ENCODE measurements at regions not wholly inside any gene's neighbourhood (a gene's known extent, or its start where the extent isn't known, plus 50 kb on each side); places are given as distances from the start of the nearest gene placed in this dataset.

- intact Hi-C loops (cut with micrococcal nuclease) = no loop called here
- DNase-seq = no peak
- Histone ChIP-seq H3K9me3 (replicated peaks) (no peaks in the 10 kb centered on the region), H3K4me3 (no peak overlapping the region), H3K27me3 (ENCODE audit: low read depth) (peaks cover 75% of the 10 kb centered on the region), H3K27ac (replicated peaks) (no peak overlapping the region), H3K4me1 (no peaks in the 10 kb centered on the region), H3K36me3 (no peaks in the 10 kb centered on the region)
- TF ChIP-seq, protein P1, sequence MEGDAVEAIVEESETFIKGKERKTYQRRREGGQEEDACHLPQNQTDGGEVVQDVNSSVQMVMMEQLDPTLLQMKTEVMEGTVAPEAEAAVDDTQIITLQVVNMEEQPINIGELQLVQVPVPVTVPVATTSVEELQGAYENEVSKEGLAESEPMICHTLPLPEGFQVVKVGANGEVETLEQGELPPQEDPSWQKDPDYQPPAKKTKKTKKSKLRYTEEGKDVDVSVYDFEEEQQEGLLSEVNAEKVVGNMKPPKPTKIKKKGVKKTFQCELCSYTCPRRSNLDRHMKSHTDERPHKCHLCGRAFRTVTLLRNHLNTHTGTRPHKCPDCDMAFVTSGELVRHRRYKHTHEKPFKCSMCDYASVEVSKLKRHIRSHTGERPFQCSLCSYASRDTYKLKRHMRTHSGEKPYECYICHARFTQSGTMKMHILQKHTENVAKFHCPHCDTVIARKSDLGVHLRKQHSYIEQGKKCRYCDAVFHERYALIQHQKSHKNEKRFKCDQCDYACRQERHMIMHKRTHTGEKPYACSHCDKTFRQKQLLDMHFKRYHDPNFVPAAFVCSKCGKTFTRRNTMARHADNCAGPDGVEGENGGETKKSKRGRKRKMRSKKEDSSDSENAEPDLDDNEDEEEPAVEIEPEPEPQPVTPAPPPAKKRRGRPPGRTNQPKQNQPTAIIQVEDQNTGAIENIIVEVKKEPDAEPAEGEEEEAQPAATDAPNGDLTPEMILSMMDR (IDR thresholded peaks at IDR 0.05; ENCODE audit: borderline replicate concordance) = no peak
Measured at GRCh38 chr1:5110508-5110907, 456.1 kb downstream of the AJAP1 start.

DNA sequence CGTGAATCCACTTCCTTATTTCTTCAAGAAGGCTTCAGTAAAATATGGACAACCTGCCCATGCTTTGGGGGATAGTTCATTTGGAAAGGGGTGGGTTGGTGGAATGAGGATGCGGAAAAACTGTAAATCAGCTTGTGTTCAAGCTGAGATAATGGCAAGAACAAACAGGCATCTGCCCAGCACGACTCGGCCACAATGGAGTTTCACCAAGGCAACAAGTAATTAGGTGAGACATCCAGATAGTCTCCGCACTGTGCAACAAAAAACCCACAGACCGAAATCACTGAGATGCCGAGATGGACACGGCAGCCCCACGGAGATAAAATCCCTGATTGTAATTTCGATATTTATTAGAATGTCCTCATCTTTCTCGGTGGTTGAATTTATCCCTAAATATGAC is 455.2 kb downstream of the AJAP1 start:
- Histone ChIP-seq H3K36me3 (no peaks in the 10 kb centered on the region), H3K27ac (replicated peaks) (no peak overlapping the region), H3K27me3 (ENCODE audit: low read depth) (peaks cover 77% of the 10 kb centered on the region), H3K4me3 (no peak overlapping the region), H3K9me3 (replicated peaks) (no peaks in the 10 kb centered on the region), H3K4me1 (no peaks in the 10 kb centered on the region)
- TF ChIP-seq, protein P1 (IDR thresholded peaks at IDR 0.05; ENCODE audit: borderline replicate concordance) = no peak
- intact Hi-C loops (cut with micrococcal nuclease) = no loop called here
- DNase-seq = no peak

GRCh38 chr1:5108740-5109139 is 454.3 kb downstream of the AJAP1 start:
- Histone ChIP-seq H3K4me1 (no peaks in the 10 kb centered on the region), H3K4me3 (no peak overlapping the region), H3K27me3 (ENCODE audit: low read depth) (peaks cover 72% of the 10 kb centered on the region), H3K36me3 (no peaks in the 10 kb centered on the region), H3K9me3 (replicated peaks) (no peaks in the 10 kb centered on the region), H3K27ac (replicated peaks) (no peak overlapping the region)
- intact Hi-C loops (cut with micrococcal nuclease) = no loop called here
- DNase-seq = no peak
- TF ChIP-seq, protein P1 (IDR thresholded peaks at IDR 0.05; ENCODE audit: borderline replicate concordance) = no peak

DNA sequence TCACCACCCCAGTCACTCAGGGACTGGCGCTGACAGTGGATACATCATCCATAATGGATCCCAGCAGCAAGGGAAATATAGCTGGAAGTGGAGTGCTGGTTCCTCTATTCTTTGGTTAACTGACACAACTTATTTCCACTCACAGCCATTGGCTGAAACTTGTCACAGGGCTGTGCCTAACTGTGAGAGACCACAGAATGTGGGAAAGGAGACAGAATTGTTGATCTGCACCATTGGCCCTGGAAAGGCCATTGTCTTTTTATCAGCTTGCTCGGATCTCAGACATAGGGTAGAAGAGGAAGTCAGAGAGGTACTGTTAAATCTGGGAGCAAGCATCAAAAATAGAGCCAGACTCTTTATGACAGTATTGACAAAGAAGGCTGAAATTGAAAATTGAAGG is 451.3 kb downstream of the AJAP1 start:
- no peak for DNase-seq
- Histone ChIP-seq H3K4me1 (no peaks in the 10 kb centered on the region), H3K4me3 (no peak overlapping the region), H3K36me3 (no peaks in the 10 kb centered on the region), H3K27ac (replicated peaks) (no peak overlapping the region), H3K27me3 (ENCODE audit: low read depth) (peaks cover 55% of the 10 kb centered on the region), H3K9me3 (replicated peaks) (no peaks in the 10 kb centered on the region)
- TF ChIP-seq, protein P1 (IDR thresholded peaks at IDR 0.05; ENCODE audit: borderline replicate concordance) = no peak
- intact Hi-C loops (cut with micrococcal nuclease) = no loop called here

DNA sequence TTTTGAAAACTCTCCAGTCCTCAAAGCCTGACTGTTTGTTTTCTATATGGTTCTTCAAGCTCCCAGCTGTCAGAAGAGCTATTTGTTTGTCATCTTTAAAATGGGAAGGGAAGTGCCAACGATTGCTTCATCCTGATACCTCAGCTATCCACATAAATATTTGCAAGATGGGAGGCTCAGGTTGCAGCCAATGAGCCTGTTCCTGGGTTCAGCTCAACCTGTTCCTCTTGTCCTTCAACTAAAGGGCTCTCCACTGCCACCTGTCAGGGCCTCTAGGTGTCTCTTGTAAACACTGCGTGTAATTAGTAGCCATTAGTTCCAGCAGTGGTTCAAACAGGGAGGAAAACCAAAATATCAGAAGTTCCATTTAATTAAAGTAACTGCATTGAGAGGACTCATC is 445.1 kb downstream of the AJAP1 start:
- Histone ChIP-seq H3K36me3 (no peaks in the 10 kb centered on the region), H3K27me3 (ENCODE audit: low read depth) (peaks cover 44% of the 10 kb centered on the region), H3K4me1 (no peaks in the 10 kb centered on the region), H3K9me3 (replicated peaks) (peaks cover 7% of the 10 kb centered on the region), H3K4me3 (no peak overlapping the region), H3K27ac (replicated peaks) (no peak overlapping the region)
- no peak for DNase-seq
- intact Hi-C loops (cut with micrococcal nuclease) = no loop called here
- TF ChIP-seq, protein P1 (IDR thresholded peaks at IDR 0.05; ENCODE audit: borderline replicate concordance) = no peak

GRCh38 chr1:5098981-5099385 is 444.6 kb downstream of the AJAP1 start:
- DNase-seq = no peak
- peaks cover 12% of the 10 kb centered on the region for H3K9me3 ChIP-seq (replicated peaks)
- no peaks in the 10 kb centered on the region for H3K36me3 ChIP-seq
- TF ChIP-seq, protein P1 (IDR thresholded peaks at IDR 0.05; ENCODE audit: borderline replicate concordance) = no peak
- intact Hi-C loops (cut with micrococcal nuclease) = no loop called here
- no peak overlapping the region for H3K27ac ChIP-seq (replicated peaks)
- no peaks in the 10 kb centered on the region for H3K4me1 ChIP-seq
- peaks cover 43% of the 10 kb centered on the region for H3K27me3 ChIP-seq (ENCODE audit: low read depth)
- no peak overlapping the region for H3K4me3 ChIP-seq
